HL-60 (cell line): ENCODE measurements at regions not wholly inside any gene's neighbourhood (a gene's known extent, or its start where the extent isn't known, plus 50 kb on each side); places are given as distances from the start of the nearest gene placed in this dataset.

Source experiments
- CTCF ChIP-seq: IDR thresholded peaks from one replicate; pipeline ENCODE4 v1.5.1; 2011; ENCODE audit warnings: low read length, control low read depth, inconsistent platforms; ENCODE audit not compliant: insufficient read depth
- POLR2AphosphoS5 ChIP-seq: IDR thresholded peaks from 2 replicates; pipeline ENCODE4 v1.6.1; 2012; ENCODE audit warnings: low read depth
- REST ChIP-seq: IDR thresholded peaks from 2 replicates; pipeline ENCODE4 v1.6.1; 2012; ENCODE audit warnings: low read depth; ENCODE audit not compliant: insufficient replicate concordance

- TF ChIP-seq CTCF, result no peak
- TF ChIP-seq POLR2AphosphoS5, result no peak
- no peak for TF ChIP-seq REST
Measured at GRCh38 chr12:124098101-124098757, 125.2 kb downstream of the ZNF664 start.
